Small intestine (tissue), 7 donors: ENCODE measurements at regions not wholly inside any gene's neighbourhood (a gene's known extent, or its start where the extent isn't known, plus 50 kb on each side); places are given as distances from the start of the nearest gene placed in this dataset.

Experiments used
- DNase-seq, 2 donors: peaks; one replicate each; pipeline versions ENCODE4 v3.0.0 to v3.0.0-alpha.2; 2013
- FAIRE-seq: peaks from 2 replicates; lab custom pipeline; 2012; peaks lifted over from hg19 to GRCh38; lab: Jason Lieb, UNC
- H3K27ac ChIP-seq, 3 donors: one replicate each; pipeline ENCODE4 v1.5.1; 2013; ENCODE audit warnings: low read length in 2 of 3, mild to moderate bottlenecking in 2 of 3, control low read depth in 1 of 3, inconsistent platforms in 1 of 3, low read depth in 1 of 3, moderate library complexity in 1 of 3
- H3K27me3 ChIP-seq, 3 donors: one replicate each; pipeline ENCODE4 v1.6.1; 2013; ENCODE audit warnings: low read length in 3 of 3, inconsistent platforms in 1 of 3; ENCODE audit not compliant: control insufficient read depth in 3 of 3, insufficient read depth in 3 of 3
- H3K36me3 ChIP-seq, 3 donors: one replicate each; pipeline ENCODE4 v1.6.1; 2013; ENCODE audit warnings: low read length in 3 of 3, inconsistent platforms in 1 of 3, low read depth in 1 of 3, mild to moderate bottlenecking in 1 of 3, moderate library complexity in 1 of 3; ENCODE audit not compliant: control insufficient read depth in 3 of 3, insufficient read depth in 2 of 3
- H3K4me1 ChIP-seq, 3 donors: one replicate each; pipeline ENCODE4 v1.6.1; 2013; ENCODE audit warnings: low read length in 2 of 3, inconsistent platforms in 1 of 3, low read depth in 1 of 3, mild to moderate bottlenecking in 1 of 3, moderate library complexity in 1 of 3; ENCODE audit not compliant: control insufficient read depth in 3 of 3, insufficient read depth in 2 of 3
- H3K4me3 ChIP-seq, 3 donors: one replicate each; pipeline ENCODE4 v1.5.1; 2013; ENCODE audit warnings: low read length in 3 of 3, control low read depth in 1 of 3, inconsistent platforms in 1 of 3, low read depth in 1 of 3, mild to moderate bottlenecking in 1 of 3, moderate library complexity in 1 of 3
- H3K9me3 ChIP-seq, 2 donors: one replicate each; pipeline ENCODE4 v1.6.1; 2013; ENCODE audit warnings: low read depth in 1 of 2, low read length in 1 of 2; ENCODE audit not compliant: control insufficient read depth in 2 of 2, insufficient read depth in 1 of 2
- WGBS, 3 donors: extraction: QIAGEN DNeasy Blood & Tissue Kit; methylation state at CpG; one replicate each; pipeline ENCODE4 v1.1.7; 2013; 5-methylcytosine and 5-hydroxymethylcytosine counted together
- donor health status: healthy with polysubstance abuse.
- donor health status: control.
- donor health status: control.
- donor health status: Bipolar disorder and iron deficiency.
- donor health status: healthy.

- DNase-seq (no peak), FAIRE-seq (no peak)
- Histone ChIP-seq H3K9me3 (no peaks in the 10 kb centered on the region), H3K27ac (no peak overlapping the region), H3K4me1 (no peaks in the 10 kb centered on the region), H3K4me3 (no peak overlapping the region), H3K27me3 (no peaks in the 10 kb centered on the region), H3K36me3 (no peaks in the 10 kb centered on the region)
- WGBS, 3 donors: 83 to 93% (median 85%) methylated on average over 5 of the region's 5 CpGs
These were observed 1369.8 kb upstream of the LRRTM3 start for GRCh38 chr10:65556006-65556405.

- Histone ChIP-seq H3K4me1 (no peaks in the 10 kb centered on the region), H3K27ac (no peak overlapping the region), H3K9me3 (no peaks in the 10 kb centered on the region), H3K36me3 (no peaks in the 10 kb centered on the region), H3K27me3 (no peaks in the 10 kb centered on the region), H3K4me3 (no peak overlapping the region)
- no peak for FAIRE-seq
- no peak for DNase-seq
- WGBS, 3 donors: 61 to 83% (median 79%) methylated on average over 2 of the region's 2 CpGs
These were observed 1366.5 kb upstream of the LRRTM3 start for GRCh38 chr10:65559369-65559768.

DNA sequence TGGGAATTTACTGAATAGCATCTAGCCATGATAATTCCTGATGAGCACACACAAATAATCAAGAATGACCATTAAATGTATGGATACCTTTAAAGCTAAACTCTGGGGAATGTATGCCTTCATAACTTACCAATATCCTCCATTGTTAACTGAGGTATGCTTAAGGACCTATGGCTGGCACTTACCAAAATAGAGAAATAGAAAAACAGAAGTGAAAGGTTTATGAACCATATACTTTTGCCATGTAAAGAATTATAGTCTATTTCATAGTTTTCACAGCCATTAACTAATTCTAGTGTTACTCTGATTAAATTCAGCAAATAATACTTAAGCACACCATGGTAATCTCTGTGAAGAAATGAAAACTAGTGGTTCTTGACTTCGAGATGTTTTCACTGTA is 1360.6 kb upstream of the LRRTM3 start:
- Histone ChIP-seq H3K36me3 (no peaks in the 10 kb centered on the region), H3K4me1 (no peaks in the 10 kb centered on the region), H3K4me3 (no peak overlapping the region), H3K27me3 (no peaks in the 10 kb centered on the region), H3K27ac (no peak overlapping the region), H3K9me3 (no peaks in the 10 kb centered on the region)
- 63 to 71% (median 68%) methylated on average over 1 of the region's 1 CpG for WGBS, 3 donors
- FAIRE-seq: no peak
- DNase-seq: no peak

DNA sequence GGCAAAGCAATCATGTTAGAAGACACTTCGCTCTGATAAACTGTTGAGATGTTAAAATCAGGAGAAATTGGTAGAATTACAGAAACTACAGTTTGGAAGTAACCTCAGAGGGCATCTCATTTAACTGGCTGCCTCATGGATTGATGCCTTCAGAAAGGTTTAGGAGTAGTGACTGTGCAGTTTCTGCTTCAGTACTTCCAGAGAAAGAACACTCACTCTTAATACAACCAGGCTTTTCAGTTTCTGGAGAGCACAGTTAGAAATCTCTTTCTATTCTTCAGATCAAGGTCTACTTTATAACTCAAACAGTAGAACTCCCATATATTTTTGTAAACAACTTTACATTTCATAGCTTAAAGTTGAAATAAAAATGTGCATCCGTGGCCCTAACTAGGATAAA is 1358.9 kb upstream of the LRRTM3 start:
- Histone ChIP-seq H3K27ac (no peak overlapping the region), H3K27me3 (no peaks in the 10 kb centered on the region), H3K9me3 (no peaks in the 10 kb centered on the region), H3K36me3 (no peaks in the 10 kb centered on the region), H3K4me3 (no peak overlapping the region), H3K4me1 (no peaks in the 10 kb centered on the region)
- no peak for DNase-seq
- WGBS, 3 donors: 70 to 78% (median 76%) methylated on average over 2 of the region's 2 CpGs
- FAIRE-seq: no peak

GRCh38 chr10:65570143-65571010 is 1355.5 kb upstream of the LRRTM3 start:
- DNase-seq (peak; percentile 74 to 83), FAIRE-seq (no peak)
- H3K9me3 ChIP-seq: no peaks in the 10 kb centered on the region
- peak overlapping the region in 2 of 3 donors; percentile 8 to 85 for H3K27ac ChIP-seq
- peaks cover 0 to 3% (median 0%) of the 10 kb centered on the region in 3 donors for H3K36me3 ChIP-seq
- H3K4me1 ChIP-seq: no peaks in the 10 kb centered on the region
- 5 to 15% (median 6%) methylated on average over 20 of the region's 20 CpGs for WGBS, 3 donors
- no peaks in the 10 kb centered on the region for H3K27me3 ChIP-seq
- H3K4me3 ChIP-seq: peak overlapping the region in 2 of 3 donors; percentile 48 to 80

DNA sequence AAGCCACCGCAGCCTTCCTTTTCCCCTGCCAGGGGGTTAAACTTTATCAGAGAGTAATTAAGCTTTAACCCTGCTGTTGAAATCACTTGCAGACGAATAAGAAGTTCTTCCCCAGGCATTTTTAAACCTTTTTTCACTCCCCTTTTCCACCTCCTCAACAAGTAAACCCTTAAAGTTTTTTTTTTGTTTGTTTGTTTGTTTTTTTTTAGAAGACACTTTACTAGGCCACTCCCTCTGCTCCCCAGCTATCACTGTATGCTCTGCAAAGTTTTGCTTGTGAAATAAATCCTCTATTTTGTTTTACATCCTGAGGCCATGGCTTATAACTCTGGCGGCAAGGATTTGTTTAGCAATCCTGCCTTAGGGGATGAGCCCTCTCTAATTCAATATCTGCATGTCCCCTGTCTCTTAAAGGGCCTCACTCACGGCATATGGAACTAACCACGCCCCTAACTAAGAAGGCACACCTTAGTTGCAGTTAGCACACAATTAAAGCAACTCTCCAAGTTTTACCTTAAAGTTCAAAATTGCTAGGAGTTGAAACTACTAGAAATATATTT is 1354.7 kb upstream of the LRRTM3 start:
- FAIRE-seq (no peak), DNase-seq (peak; percentile 43 to 57)
- H3K36me3 ChIP-seq: peaks cover 0 to 3% (median 0%) of the 10 kb centered on the region in 3 donors
- no peaks in the 10 kb centered on the region for H3K9me3 ChIP-seq
- H3K27me3 ChIP-seq: no peaks in the 10 kb centered on the region
- H3K4me3 ChIP-seq: peak overlapping the region in 2 of 3 donors; percentile 48 to 80
- no peaks in the 10 kb centered on the region for H3K4me1 ChIP-seq
- peak overlapping the region in 2 of 3 donors; percentile 8 to 85 for H3K27ac ChIP-seq
- WGBS, 3 donors: 2 to 8% (median 6%) methylated on average over 5 of the region's 5 CpGs

DNA sequence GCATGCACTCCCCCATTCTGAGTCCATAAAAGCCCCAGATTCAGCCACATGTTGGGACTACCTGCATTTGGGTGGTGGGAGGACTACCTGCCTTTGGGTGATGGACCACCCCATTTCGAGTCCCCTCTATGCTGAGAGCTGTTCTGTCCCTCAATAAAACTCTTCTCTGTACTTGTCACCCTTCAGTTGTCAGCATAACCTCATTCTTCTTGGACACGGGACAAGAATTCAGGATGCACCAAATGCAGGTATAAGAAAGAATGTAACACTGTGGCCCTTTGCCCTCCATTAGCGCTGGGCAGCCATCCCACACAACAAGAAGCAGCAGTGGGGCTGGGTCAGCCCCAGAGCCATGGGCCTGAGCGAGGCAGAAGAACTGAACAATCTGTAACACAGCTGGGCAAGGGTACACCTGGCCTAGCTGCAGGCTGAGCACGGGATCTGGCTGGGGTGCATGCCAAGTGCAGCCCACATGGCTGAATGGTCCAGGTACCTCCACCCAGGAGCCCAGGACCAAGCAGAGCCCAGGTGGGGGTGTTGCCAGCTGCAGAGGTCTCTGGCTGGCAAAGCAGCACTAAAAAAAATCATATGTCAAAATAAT is 1344.3 kb upstream of the LRRTM3 start:
- DNase-seq (peak in 1 of 2 donors; percentile 21), FAIRE-seq (no peak)
- WGBS, 3 donors: 82 to 85% (median 84%) methylated on average over 5 of the region's 5 CpGs

DNA sequence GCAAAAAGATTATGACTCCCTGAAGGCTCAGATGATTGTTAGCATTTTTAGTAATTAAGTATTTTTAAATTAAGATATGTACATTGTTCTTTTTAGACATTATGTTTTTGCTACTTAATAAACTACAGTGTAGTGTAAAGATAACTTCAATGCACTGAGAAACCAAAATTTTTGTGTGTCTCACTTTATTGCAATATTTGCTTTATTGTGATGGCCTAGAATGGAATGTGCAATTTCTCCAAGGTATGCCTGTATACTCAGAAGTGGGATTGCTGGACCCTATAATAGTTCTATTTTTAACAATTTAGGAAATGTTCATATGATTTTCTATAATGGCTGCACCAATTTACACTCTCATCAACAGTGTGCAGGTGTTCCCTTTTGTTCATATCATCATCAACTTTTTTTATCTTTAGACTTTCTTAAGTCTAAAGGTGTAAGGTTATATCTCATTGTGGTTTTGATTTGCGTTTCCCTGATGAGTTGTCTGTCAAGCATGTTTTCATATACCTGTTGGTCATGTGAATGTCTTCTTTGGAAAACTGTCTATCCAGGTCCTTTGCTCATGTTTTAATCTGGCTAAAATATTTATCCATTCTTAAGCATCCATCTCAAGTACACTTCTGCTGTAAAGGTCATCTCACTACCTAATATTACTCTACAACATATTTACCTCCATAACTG is 1323.5 kb upstream of the LRRTM3 start:
- WGBS, 3 donors: 82 to 90% (median 83%) methylated on average over 1 of the region's 1 CpG
- H3K4me1 ChIP-seq: no peaks in the 10 kb centered on the region
- H3K27ac ChIP-seq: no peak overlapping the region
- H3K36me3 ChIP-seq: peaks cover 0 to 3% (median 0%) of the 10 kb centered on the region in 3 donors
- H3K4me3 ChIP-seq: no peak overlapping the region
- DNase-seq: no peak
- no peaks in the 10 kb centered on the region for H3K27me3 ChIP-seq
- peaks cover 0 to 2% of the 10 kb centered on the region in 2 donors for H3K9me3 ChIP-seq
- no peak for FAIRE-seq

More for the DNA sequence above, 1344.3 kb upstream of the LRRTM3 start:
- Histone ChIP-seq H3K27ac (no peak overlapping the region), H3K4me3 (no peak overlapping the region), H3K27me3 (no peaks in the 10 kb centered on the region), H3K4me1 (no peaks in the 10 kb centered on the region), H3K9me3 (peaks cover 0 to 25% of the 10 kb centered on the region in 2 donors), H3K36me3 (peaks cover 0 to 11% (median 0%) of the 10 kb centered on the region in 3 donors)
